GM18873 (cell line): ENCODE measurements at regions not wholly inside any gene's neighbourhood (a gene's known extent, or its start where the extent isn't known, plus 50 kb on each side); places are given as distances from the start of the nearest gene placed in this dataset.

Experiments
- ATAC-seq: cut with Tn5 transposase; IDR thresholded peaks from one replicate; pipeline ENCODE4 v1.9.1; 2021; ENCODE audit warnings: mild to moderate bottlenecking, moderate library complexity, moderate number of reproducible peaks; ENCODE audit not compliant: unreplicated experiment, low FRiP score

- no peak for ATAC-seq
These were observed 59.7 kb downstream of the GPX5 start for GRCh38 chr6:28585335-28585734.

- ATAC-seq: no peak
These were observed 60.6 kb downstream of the GPX5 start for GRCh38 chr6:28586324-28586723.

GRCh38 chr6:28586962-28587745, 61.5 kb downstream of the GPX5 start:
- ATAC-seq: peak; percentile 70

DNA sequence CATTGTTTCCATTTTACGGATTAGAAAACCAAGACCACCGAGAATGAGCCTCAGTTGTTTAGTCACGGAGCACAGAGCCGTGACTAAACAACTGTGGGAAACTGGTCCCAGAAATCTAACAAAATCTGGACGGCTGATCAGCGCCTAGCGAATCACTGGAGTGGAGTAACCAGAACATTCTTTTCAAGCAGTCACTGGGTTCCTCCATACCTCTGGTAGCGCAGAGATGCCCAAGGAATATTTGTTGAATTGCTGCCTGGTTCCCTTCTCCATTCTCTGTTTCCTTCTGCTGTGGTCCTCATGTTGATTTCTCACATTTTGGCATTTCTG, 62.0 kb downstream of the GPX5 start:
- ATAC-seq: no peak

- no peak for ATAC-seq
These were observed 63.0 kb downstream of the GPX5 start for GRCh38 chr6:28588666-28589065.

- no peak for ATAC-seq
These were observed 63.7 kb downstream of the GPX5 start for GRCh38 chr6:28589234-28589956.

- no peak for ATAC-seq
These were observed 64.3 kb downstream of the GPX5 start for GRCh38 chr6:28589957-28590349.

- ATAC-seq: no peak
These were observed 71.6 kb downstream of the GPX5 start for GRCh38 chr6:28597217-28597835.

- no peak for ATAC-seq
These were observed 72.4 kb downstream of the GPX5 start for GRCh38 chr6:28597924-28598722.

DNA sequence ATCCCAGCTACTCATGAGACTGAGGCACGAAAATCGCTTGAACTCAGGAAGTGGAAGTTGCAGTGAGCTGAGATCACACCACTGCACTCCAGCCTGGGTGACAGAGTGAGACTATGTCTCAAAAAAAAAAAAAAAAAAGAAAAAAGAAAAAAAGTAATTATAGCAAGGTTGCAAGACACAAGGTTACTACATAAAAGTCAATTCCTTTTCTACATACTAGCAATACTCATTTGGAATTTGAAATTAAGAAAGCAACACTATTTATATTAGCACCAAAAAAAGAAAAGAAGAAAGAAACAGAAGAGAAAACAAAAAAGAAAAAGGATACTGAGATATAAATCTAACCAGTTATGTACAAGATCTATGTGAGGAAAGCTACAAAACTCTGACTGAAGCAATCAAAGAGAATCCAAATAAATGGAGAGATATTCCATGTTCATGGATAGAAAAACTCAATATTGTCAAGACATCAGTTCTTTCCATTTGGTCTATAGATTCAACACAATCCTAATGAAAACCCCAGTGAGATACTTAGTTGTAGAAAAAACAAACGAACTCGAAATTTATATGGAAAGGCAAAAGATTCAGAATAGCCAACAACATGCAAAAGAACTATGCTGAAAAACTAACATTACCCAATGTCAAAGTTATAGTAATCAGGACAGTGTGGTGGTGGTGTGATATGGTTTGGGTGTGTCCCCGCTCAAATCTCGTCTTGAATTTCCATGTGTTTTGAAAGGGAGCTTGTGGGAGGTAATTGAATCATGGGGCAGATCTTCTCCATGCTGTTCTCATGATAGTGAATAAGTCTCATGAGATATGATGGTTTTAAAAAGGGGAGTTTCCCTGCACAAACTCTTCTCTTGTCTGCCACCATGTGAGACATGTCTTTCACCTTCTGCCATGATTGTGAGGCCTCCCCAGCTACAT, 73.3 kb downstream of the GPX5 start:
- no peak for ATAC-seq

- no peak for ATAC-seq
These were observed 74.6 kb downstream of the GPX5 start for GRCh38 chr6:28600245-28600644.

- ATAC-seq: no peak
These were observed 78.2 kb downstream of the GPX5 start for GRCh38 chr6:28603891-28604290.

GRCh38 chr6:28606424-28607391, 81.0 kb downstream of the GPX5 start:
- no peak for ATAC-seq

GRCh38 chr6:28607990-28608389, 82.3 kb downstream of the GPX5 start:
- ATAC-seq: no peak

DNA sequence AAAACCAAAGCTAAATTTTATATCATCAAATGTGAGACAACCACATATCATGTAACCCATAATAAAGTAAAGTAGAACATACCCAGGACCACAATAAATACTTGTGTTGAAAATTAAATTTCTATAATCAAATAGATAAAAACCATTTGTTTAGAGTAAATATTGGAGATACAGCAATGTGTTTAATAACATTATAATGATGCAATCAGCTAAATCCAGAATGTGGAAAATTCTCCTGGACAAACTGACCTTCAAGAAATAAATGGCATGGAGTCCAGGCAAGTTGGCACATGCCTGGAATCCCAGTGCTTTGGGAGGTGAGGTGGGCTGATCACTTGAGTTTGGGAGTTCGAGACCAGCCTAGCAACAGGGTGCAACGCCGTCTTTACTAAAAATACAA, 84.0 kb downstream of the GPX5 start:
- no peak for ATAC-seq

- no peak for ATAC-seq
These were observed 89.9 kb downstream of the GPX5 start for GRCh38 chr6:28615616-28615954.

DNA sequence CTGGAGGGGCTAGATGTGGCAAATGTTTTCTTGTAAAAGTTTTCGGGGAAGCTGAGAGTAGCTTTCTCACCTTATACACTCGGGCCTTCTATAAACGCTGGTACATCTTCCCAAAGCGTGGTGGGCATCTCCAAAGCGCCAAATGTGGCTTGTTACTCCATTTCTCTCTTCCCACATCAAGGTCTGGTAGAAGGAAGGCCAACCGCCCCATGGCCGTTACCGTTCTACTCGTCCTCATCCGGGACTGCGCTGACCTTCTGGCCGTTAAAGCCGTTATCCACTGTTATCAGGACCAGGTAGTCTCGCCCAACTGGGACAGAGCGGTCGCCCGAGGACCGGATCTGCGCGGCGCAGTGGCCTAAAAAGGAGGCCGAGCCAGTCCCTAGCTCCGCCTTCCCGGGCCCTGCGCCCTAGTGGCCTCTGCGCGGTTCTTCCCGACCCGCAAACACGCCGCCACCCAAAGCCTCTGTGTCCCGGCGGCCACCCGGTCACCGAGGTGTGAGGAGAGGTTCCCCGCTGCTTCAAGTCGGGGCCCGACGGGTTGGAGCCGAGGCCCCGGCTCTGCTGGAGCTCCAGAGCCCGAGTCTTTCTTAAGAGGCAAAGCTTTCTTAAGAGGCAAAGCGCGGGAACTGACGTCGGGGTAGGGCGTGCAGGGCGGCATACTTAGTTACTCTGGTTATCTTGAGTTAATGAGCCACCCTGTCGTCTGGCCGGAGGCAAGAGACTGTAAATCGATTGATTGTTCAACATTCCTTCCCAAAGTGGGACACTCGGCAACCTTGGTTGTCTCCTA, 90.5 kb downstream of the GPX5 start:
- ATAC-seq: no peak
